ENCODE measurements at regions not wholly inside any gene's neighbourhood (a gene's known extent, or its start where the extent isn't known, plus 50 kb on each side); places are given as distances from the start of the nearest gene placed in this dataset.

- TF ChIP-seq MXI1 (conservative IDR thresholded peaks at IDR 0.05; ENCODE audit: poor library complexity, severe bottlenecking) (no peak), CTCF (IDR thresholded peaks at IDR 0.05; ENCODE audit: poor library complexity, severe bottlenecking) (no peak), EP300 (conservative IDR thresholded peaks at IDR 0.05; ENCODE audit: poor library complexity, severe bottlenecking) (no peak), EZH2 (IDR thresholded peaks at IDR 0.05; ENCODE audit: borderline replicate concordance, insufficient read depth, low read length, poor library complexity, severe bottlenecking) (no peak)
Observed at GRCh38 chr10:45500304-45500703, 126.3 kb downstream of the ALOX5 start.
